ENCODE measurements at regions not wholly inside any gene's neighbourhood (a gene's known extent, or its start where the extent isn't known, plus 50 kb on each side); places are given as distances from the start of the nearest gene placed in this dataset.

GRCh38 chr12:127711108-127711507 lies 555.9 kb upstream of the TMEM132C start:
- TF ChIP-seq RXRA (IDR thresholded peaks at IDR 0.05; ENCODE audit: insufficient read depth, low read depth, low read length) (no peak), CTCF (IDR thresholded peaks at IDR 0.05; ENCODE audit: control extremely low read depth in 1 of 3, insufficient read depth in 1 of 3, low read depth in 1 of 3, low read length in 3 of 3) (peak; percentile 74 to 79 (median 76)), MAX (IDR thresholded peaks at IDR 0.05) (no peak), ASH2L (IDR thresholded peaks at IDR 0.05; ENCODE audit: low read length) (no peak), SP1 (IDR thresholded peaks at IDR 0.05; ENCODE audit: low read depth, low read length) (no peak), RAD21 (IDR thresholded peaks at IDR 0.05 in 1 of 2, conservative IDR thresholded peaks at IDR 0.05 in 1 of 2; ENCODE audit: low read depth in 2 of 2, low read length in 2 of 2) (peak; percentile 65 to 72), POLR2A (IDR thresholded peaks at IDR 0.05; ENCODE audit: control extremely low read depth in 1 of 2, low read depth in 2 of 2, low read length in 2 of 2) (no peak), HDAC6 (IDR thresholded peaks at IDR 0.05; ENCODE audit: low read depth, low read length) (no peak), KDM5A (IDR thresholded peaks at IDR 0.05; ENCODE audit: low read length) (no peak)
